ENCODE measurements at regions not wholly inside any gene's neighbourhood (a gene's known extent, or its start where the extent isn't known, plus 50 kb on each side); places are given as distances from the start of the nearest gene placed in this dataset.

GRCh38 chr5:30001826-30002225 is 1191.7 kb upstream of the CDH6 start:
- TF ChIP-seq, protein P1, sequence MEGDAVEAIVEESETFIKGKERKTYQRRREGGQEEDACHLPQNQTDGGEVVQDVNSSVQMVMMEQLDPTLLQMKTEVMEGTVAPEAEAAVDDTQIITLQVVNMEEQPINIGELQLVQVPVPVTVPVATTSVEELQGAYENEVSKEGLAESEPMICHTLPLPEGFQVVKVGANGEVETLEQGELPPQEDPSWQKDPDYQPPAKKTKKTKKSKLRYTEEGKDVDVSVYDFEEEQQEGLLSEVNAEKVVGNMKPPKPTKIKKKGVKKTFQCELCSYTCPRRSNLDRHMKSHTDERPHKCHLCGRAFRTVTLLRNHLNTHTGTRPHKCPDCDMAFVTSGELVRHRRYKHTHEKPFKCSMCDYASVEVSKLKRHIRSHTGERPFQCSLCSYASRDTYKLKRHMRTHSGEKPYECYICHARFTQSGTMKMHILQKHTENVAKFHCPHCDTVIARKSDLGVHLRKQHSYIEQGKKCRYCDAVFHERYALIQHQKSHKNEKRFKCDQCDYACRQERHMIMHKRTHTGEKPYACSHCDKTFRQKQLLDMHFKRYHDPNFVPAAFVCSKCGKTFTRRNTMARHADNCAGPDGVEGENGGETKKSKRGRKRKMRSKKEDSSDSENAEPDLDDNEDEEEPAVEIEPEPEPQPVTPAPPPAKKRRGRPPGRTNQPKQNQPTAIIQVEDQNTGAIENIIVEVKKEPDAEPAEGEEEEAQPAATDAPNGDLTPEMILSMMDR (IDR thresholded peaks at IDR 0.05; ENCODE audit: control extremely low read depth, extremely low read depth, low read depth, missing control alignments), result no peak
- CTCF ChIA-PET, result no interaction called here
- no peak for DNase-seq (ENCODE audit: extremely low spot score)
- POLR2A ChIA-PET, result no interaction called here

DNA sequence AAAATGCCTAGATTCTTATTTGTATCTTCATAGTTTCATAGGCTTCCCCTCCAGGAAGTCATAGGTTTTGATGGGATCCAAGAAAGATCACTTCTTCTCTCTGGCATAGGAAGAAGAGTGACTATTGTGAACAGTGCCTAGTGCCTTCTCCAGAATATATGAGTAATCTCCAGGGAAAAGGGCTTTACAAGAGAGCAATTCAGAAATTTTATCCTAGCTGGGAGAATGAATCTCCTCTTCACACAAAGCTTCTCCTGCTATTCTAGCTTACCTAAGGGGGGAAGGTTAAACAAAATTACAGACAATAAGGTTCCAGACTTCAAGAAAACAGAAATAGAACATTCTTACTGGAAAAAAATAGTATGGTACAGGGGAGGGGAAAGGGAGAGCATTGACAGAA is 1193.3 kb upstream of the CDH6 start:
- CTCF ChIA-PET, result no interaction called here
- POLR2A ChIA-PET, result no interaction called here
- no peak for DNase-seq (ENCODE audit: extremely low spot score)
- TF ChIP-seq, protein P1 (IDR thresholded peaks at IDR 0.05; ENCODE audit: control extremely low read depth, extremely low read depth, low read depth, missing control alignments), result no peak

- no peak for DNase-seq (ENCODE audit: extremely low spot score)
- POLR2A ChIA-PET, result no interaction called here
- CTCF ChIA-PET, result interaction anchor here (1.3 kb wide), 1 partner anchor 16 kb away, joined by 3 read pairs; no protein-coding TSS in a partner anchor
- TF ChIP-seq, protein P1 (IDR thresholded peaks at IDR 0.05; ENCODE audit: control extremely low read depth, extremely low read depth, low read depth, missing control alignments), result no peak
Measured at GRCh38 chr5:29995154-29995553, 1198.3 kb upstream of the CDH6 start.

GRCh38 chr5:29994519-29994918 is 1199.0 kb upstream of the CDH6 start:
- POLR2A ChIA-PET, result no interaction called here

GRCh38 chr5:29993286-29993685 is 1200.2 kb upstream of the CDH6 start:
- TF ChIP-seq, protein P1 (IDR thresholded peaks at IDR 0.05; ENCODE audit: control extremely low read depth, extremely low read depth, low read depth, missing control alignments), result no peak
- ChIA-PET CTCF (interaction anchor here (1.3 kb wide), 1 partner anchor 10 kb away, joined by 3 read pairs; no protein-coding TSS in a partner anchor), POLR2A (no interaction called here)
- DNase-seq (ENCODE audit: extremely low spot score), result no peak

More at GRCh38 chr5:29994519-29994918, 1199.0 kb upstream of the CDH6 start:
- CTCF ChIA-PET, result interaction anchor here (1.3 kb wide), 1 partner anchor 17 kb away, joined by 3 read pairs; no protein-coding TSS in a partner anchor
- no peak for DNase-seq (ENCODE audit: extremely low spot score)
- TF ChIP-seq, protein P1 (IDR thresholded peaks at IDR 0.05; ENCODE audit: control extremely low read depth, extremely low read depth, low read depth, missing control alignments), result no peak

GRCh38 chr5:29992248-29992647 is 1201.2 kb upstream of the CDH6 start:
- DNase-seq (ENCODE audit: extremely low spot score), result no peak
- TF ChIP-seq, protein P1 (IDR thresholded peaks at IDR 0.05; ENCODE audit: control extremely low read depth, extremely low read depth, low read depth, missing control alignments), result no peak
- CTCF ChIA-PET, result no interaction called here
- POLR2A ChIA-PET, result no interaction called here

DNA sequence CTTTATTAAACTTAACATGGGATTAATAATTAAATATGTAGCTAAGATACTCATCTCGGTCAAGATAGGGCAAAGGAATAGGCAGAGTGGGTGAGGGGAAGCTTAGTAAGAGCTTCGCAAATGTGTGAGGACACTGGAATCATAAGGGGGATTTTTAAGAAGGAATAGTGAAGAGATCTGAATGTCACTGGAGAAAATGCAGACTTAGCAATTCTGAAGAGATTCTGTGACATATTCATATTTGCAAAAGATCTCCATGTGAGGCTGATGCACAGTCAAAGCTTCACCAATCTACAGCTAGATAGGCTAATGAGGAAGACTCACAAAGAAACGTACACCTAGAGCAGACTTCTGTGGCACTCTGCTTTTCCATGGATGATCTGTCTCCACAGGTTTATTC is 1202.8 kb upstream of the CDH6 start:
- no peak for DNase-seq (ENCODE audit: extremely low spot score)
- ChIA-PET POLR2A (no interaction called here), CTCF (no interaction called here)
- TF ChIP-seq, protein P1 (IDR thresholded peaks at IDR 0.05; ENCODE audit: control extremely low read depth, extremely low read depth, low read depth, missing control alignments), result no peak

Measured in GM10248 (cell line).